ENCODE measurements at regions not wholly inside any gene's neighbourhood (a gene's known extent, or its start where the extent isn't known, plus 50 kb on each side); places are given as distances from the start of the nearest gene placed in this dataset.

DNA sequence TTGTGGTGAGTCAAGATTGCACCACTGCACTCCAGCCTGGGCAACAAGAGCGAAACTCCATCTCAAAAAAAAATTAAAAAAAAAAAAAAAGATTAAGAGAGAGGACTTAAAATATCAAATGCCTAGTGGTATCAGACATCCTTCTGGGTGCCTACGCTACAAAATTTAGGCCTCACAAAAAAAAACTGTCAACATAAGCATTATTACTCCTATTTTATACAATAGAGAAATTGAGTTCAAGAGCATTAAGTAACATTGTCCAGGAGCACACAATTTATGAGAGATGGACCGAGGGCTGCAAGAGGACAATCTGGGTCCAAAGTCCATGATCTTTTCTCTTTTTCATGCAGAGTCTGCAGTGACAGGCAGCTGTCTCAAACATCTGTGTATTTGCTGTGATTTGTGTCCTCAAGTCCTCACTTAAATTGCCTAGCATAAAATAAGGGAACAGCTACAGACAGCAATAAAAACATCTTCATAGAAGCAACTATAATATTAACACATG, 62.4 kb downstream of the OSR1 start (continued):
- TF ChIP-seq KLF15 (CRISPR knock-in tag; IDR thresholded peaks at IDR 0.05; ENCODE audit: borderline replicate concordance) = no peak
- peak; percentile 78 to 86 for TF ChIP-seq MAFK (conservative IDR thresholded peaks at IDR 0.05 in 1 of 2, IDR thresholded peaks at IDR 0.05 in 1 of 2; ENCODE audit: low read length in 2 of 2)
- TF ChIP-seq HNF4A (CRISPR knock-in tag; IDR thresholded peaks at IDR 0.05) = peak; percentile 32; the same call in 1 of the 2 replicates
- TF ChIP-seq HOXA9 (CRISPR knock-in tag; IDR thresholded peaks at IDR 0.05; ENCODE audit: borderline replicate concordance) = no peak

DNA sequence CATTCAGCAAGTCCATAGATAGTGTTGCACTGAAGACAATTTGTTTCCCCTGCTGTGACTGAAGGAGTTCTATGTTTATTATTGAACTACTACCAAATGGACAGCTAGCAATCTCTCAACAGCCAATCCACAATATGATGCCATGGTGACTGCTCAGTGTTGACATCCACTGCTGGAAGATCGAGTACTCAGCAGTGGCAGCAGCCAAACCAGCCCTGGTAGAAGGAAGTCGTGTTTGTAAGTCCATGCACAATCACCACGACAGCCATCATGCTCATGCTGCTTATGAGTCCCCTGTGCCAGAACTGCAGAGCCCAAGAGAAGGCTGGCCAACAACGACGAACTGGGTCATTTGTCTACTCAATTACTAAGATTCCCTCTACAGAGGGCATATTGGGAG, 66.4 kb downstream of the OSR1 start:
- 17% methylated on average over 5 of the region's 5 CpGs for WGBS (ENCODE audit: low lambda C conversion rate)
- CTCF ChIA-PET (ENCODE audit: low intra/inter-chr PET ratio, low total read pairs) = no interaction called here
- BruUV-seq (replicated peaks) = no TSS peak
- TF ChIP-seq CBX5 (CRISPR knock-in tag; IDR thresholded peaks at IDR 0.05; ENCODE audit: borderline replicate concordance) (no peak), DNMT3B (CRISPR knock-in tag; conservative IDR thresholded peaks at IDR 0.05) (no peak), ZNF670 (CRISPR knock-in tag; IDR thresholded peaks at IDR 0.05; ENCODE audit: borderline replicate concordance) (no peak), ATF7 (IDR thresholded peaks at IDR 0.05) (no peak), ATF7 (CRISPR knock-in tag; IDR thresholded peaks at IDR 0.05) (no peak), MIXL1 (CRISPR knock-in tag; IDR thresholded peaks at IDR 0.05) (no peak), ZNF614 (CRISPR knock-in tag; IDR thresholded peaks at IDR 0.05; ENCODE audit: borderline replicate concordance) (no peak), ZC3H13 (CRISPR knock-in tag; IDR thresholded peaks at IDR 0.05) (no peak), ZNF75D (CRISPR knock-in tag; IDR thresholded peaks at IDR 0.05; ENCODE audit: borderline replicate concordance) (no peak), TEAD3 (CRISPR knock-in tag; optimal IDR thresholded peaks at IDR 0.05; ENCODE audit: borderline replicate concordance) (no peak), DPF2 (CRISPR knock-in tag; IDR thresholded peaks at IDR 0.05; ENCODE audit: borderline replicate concordance, low read depth) (no peak), ZFP36L2 (CRISPR knock-in tag; IDR thresholded peaks at IDR 0.05) (no peak), ZNF761 (CRISPR knock-in tag; conservative IDR thresholded peaks at IDR 0.05) (no peak), SIX1 (CRISPR knock-in tag; IDR thresholded peaks at IDR 0.05; ENCODE audit: borderline replicate concordance) (no peak), REL (CRISPR knock-in tag; conservative IDR thresholded peaks at IDR 0.05) (no peak), ZNF782 (CRISPR knock-in tag; IDR thresholded peaks at IDR 0.05; ENCODE audit: borderline replicate concordance) (no peak)
- TF ChIP-seq, protein P1, sequence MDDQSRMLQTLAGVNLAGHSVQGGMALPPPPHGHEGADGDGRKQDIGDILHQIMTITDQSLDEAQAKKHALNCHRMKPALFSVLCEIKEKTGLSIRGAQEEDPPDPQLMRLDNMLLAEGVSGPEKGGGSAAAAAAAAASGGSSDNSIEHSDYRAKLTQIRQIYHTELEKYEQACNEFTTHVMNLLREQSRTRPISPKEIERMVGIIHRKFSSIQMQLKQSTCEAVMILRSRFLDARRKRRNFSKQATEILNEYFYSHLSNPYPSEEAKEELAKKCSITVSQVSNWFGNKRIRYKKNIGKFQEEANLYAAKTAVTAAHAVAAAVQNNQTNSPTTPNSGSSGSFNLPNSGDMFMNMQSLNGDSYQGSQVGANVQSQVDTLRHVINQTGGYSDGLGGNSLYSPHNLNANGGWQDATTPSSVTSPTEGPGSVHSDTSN (CRISPR knock-in tag; IDR thresholded peaks at IDR 0.05; ENCODE audit: borderline replicate concordance) = no peak
- TF ChIP-seq, protein P2, sequence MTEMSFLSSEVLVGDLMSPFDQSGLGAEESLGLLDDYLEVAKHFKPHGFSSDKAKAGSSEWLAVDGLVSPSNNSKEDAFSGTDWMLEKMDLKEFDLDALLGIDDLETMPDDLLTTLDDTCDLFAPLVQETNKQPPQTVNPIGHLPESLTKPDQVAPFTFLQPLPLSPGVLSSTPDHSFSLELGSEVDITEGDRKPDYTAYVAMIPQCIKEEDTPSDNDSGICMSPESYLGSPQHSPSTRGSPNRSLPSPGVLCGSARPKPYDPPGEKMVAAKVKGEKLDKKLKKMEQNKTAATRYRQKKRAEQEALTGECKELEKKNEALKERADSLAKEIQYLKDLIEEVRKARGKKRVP (CRISPR knock-in tag; IDR thresholded peaks at IDR 0.05) = no peak
- TF ChIP-seq, protein P3, sequence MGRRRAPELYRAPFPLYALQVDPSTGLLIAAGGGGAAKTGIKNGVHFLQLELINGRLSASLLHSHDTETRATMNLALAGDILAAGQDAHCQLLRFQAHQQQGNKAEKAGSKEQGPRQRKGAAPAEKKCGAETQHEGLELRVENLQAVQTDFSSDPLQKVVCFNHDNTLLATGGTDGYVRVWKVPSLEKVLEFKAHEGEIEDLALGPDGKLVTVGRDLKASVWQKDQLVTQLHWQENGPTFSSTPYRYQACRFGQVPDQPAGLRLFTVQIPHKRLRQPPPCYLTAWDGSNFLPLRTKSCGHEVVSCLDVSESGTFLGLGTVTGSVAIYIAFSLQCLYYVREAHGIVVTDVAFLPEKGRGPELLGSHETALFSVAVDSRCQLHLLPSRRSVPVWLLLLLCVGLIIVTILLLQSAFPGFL (CRISPR knock-in tag; IDR thresholded peaks at IDR 0.05) = no peak

More for the DNA sequence above, 66.4 kb downstream of the OSR1 start:
- FAIRE-seq (no peak), ATAC-seq (no peak), DNase-seq (ENCODE audit: low spot score) (no peak)
- Histone ChIP-seq H3K4me1 (ENCODE audit: insufficient read depth, low read length) (no peaks in the 10 kb centered on the region), H3K79me2 (ENCODE audit: insufficient read depth, low read length) (no peaks in the 10 kb centered on the region), H4K20me1 (ENCODE audit: insufficient read depth, low read length) (no peaks in the 10 kb centered on the region), H2AFZ (ENCODE audit: low read length) (no peak overlapping the region), H3K27me3 (ENCODE audit: control insufficient read depth in 1 of 2, insufficient read depth in 2 of 2, low read length in 2 of 2) (no peaks in the 10 kb centered on the region), H3K9ac (ENCODE audit: insufficient read depth, low read depth, low read length) (no peak overlapping the region), H3K9me3 (ENCODE audit: low read length) (no peaks in the 10 kb centered on the region), H3K27ac (ENCODE audit: extremely low read length, insufficient read depth, low read length) (no peak overlapping the region), H3K36me3 (replicated peaks in 1 of 2; ENCODE audit: control insufficient read depth in 1 of 2, insufficient read depth in 2 of 2, low read length in 2 of 2) (no peaks in the 10 kb centered on the region), H3K4me3 (replicated peaks in 1 of 3; ENCODE audit: insufficient read depth in 1 of 3, low read depth in 2 of 3, low read length in 3 of 3) (no peak overlapping the region), H3K4me2 (ENCODE audit: low read depth, low read length) (no peak overlapping the region)
- in situ Hi-C loops (cut with HindIII; ENCODE audit: extremely low pct_ligation_motif_present, low pct_unique_long_range_greater_than_20kb) = no loop called here
- intact Hi-C loops (cut with micrococcal nuclease; ENCODE audit: unreplicated experiment) = no loop called here
- POLR2A ChIA-PET = no interaction called here
